PFSK-1 (cell line): ENCODE measurements at regions not wholly inside any gene's neighbourhood (a gene's known extent, or its start where the extent isn't known, plus 50 kb on each side); places are given as distances from the start of the nearest gene placed in this dataset.

Experiments
- FOXP2 ChIP-seq: optimal IDR thresholded peaks from 2 replicates; pipeline ENCODE3; 2011; ENCODE audit warnings: borderline replicate concordance, control low read depth, inconsistent platforms; ENCODE audit not compliant: insufficient read depth; ENCODE audit errors: extremely low read length, extremely low read depth
- POLR2AphosphoS5 ChIP-seq: IDR thresholded peaks from 2 replicates; pipeline ENCODE4 v1.6.1; 2012; ENCODE audit warnings: low read depth, mild to moderate bottlenecking, control low read depth, low read length, moderate library complexity
- REST ChIP-seq, 2 experiments: IDR thresholded peaks; 2 replicates each; pipeline versions ENCODE4 v1.6.1 to v1.8.0; 2011 to 2012; ENCODE audit warnings: low read depth in 2 of 2, low read length in 2 of 2, control low read depth in 1 of 2, inconsistent platforms in 1 of 2, mild to moderate bottlenecking in 1 of 2, moderate library complexity in 1 of 2; ENCODE audit not compliant: insufficient read depth in 1 of 2
- SIN3A ChIP-seq: IDR thresholded peaks from 2 replicates; pipeline ENCODE4 v1.6.1; 2012; ENCODE audit warnings: mild to moderate bottlenecking, low read length, moderate library complexity, borderline replicate concordance; ENCODE audit not compliant: insufficient read depth
- TAF1 ChIP-seq: IDR thresholded peaks from 2 replicates; pipeline ENCODE4 v1.6.1; 2012; ENCODE audit warnings: low read length, control low read depth, borderline replicate concordance; ENCODE audit not compliant: insufficient read depth

- TF ChIP-seq REST (IDR thresholded peaks at IDR 0.05; ENCODE audit: insufficient read depth in 1 of 2, low read depth in 2 of 2, low read length in 2 of 2) (no peak), TAF1 (no peak), FOXP2 (no peak), POLR2AphosphoS5 (no peak), SIN3A (no peak)
Measured at GRCh38 chr3:15982667-15983196, 185.0 kb upstream of the ANKRD28 start.

DNA sequence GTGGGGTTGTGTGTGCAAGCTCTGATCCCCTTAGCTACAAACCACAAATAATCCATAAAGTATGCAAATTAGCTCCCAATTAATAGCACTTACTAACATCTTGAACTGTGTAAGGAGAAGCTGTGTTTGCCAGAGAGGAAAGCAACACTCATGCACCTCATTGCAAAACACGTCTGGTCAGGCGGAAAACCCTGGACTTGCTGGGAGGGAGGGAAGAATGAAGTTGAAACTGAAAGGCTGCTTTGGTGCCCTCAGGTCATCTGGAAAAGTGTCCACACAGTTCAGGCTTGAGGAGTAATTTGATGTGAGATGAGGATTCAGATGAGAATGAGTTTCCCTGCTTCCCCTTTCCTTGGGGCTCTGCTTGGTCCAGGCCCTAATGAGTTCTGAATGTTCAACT, 185.5 kb upstream of the ANKRD28 start:
- TF ChIP-seq POLR2AphosphoS5 = no peak
- TF ChIP-seq SIN3A = no peak
- TF ChIP-seq TAF1 = no peak
- no peak for TF ChIP-seq FOXP2
- TF ChIP-seq REST (IDR thresholded peaks at IDR 0.05; ENCODE audit: insufficient read depth in 1 of 2, low read depth in 2 of 2, low read length in 2 of 2) = no peak

GRCh38 chr3:15983693-15984092, 185.9 kb upstream of the ANKRD28 start:
- no peak for TF ChIP-seq REST (IDR thresholded peaks at IDR 0.05; ENCODE audit: insufficient read depth in 1 of 2, low read depth in 2 of 2, low read length in 2 of 2)
- no peak for TF ChIP-seq TAF1
- no peak for TF ChIP-seq FOXP2
- no peak for TF ChIP-seq SIN3A
- no peak for TF ChIP-seq POLR2AphosphoS5

DNA sequence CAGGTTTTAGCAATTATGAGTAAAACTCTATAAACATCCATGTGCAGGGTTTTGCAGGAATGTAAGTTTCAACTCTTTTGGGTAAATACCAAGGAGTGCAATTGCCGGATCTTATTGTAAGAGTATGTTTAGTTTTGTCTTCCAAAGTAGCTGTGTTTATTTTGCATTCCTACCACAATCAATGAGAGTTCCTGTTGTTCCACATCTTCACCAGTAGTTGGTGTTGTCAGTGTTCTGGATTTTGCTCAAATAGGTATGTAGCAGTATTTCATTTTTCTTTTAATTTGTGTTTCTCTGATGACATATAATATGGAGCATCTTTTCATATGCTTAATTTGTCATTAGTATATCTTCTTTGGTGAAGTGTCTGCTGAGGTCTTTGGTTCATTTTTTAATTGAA, 185.1 kb upstream of the GALNT15 start:
- no peak for TF ChIP-seq REST (IDR thresholded peaks at IDR 0.05; ENCODE audit: insufficient read depth in 1 of 2, low read depth in 2 of 2, low read length in 2 of 2)
- TF ChIP-seq FOXP2 = no peak
